ENCODE measurements at regions not wholly inside any gene's neighbourhood (a gene's known extent, or its start where the extent isn't known, plus 50 kb on each side); places are given as distances from the start of the nearest gene placed in this dataset.

GRCh38 chr4:182022909-182023308, 220.3 kb upstream of the TENM3 start:
- Mint-ChIP-seq H3K4me1 (ENCODE audit: unreplicated experiment) (peaks cover 36% of the 10 kb centered on the region), H3K27ac (ENCODE audit: unreplicated experiment) (peak overlapping the region; percentile 66), H3K36me3 (ENCODE audit: unreplicated experiment) (peaks cover 11% of the 10 kb centered on the region), H3K27me3 (ENCODE audit: unreplicated experiment) (no peaks in the 10 kb centered on the region), H3K4me3 (ENCODE audit: unreplicated experiment) (peak overlapping the region; percentile 31), H3K9me3 (ENCODE audit: unreplicated experiment) (peaks cover 25% of the 10 kb centered on the region)
- no peak for TF ChIP-seq CTCF (IDR thresholded peaks at IDR 0.05)
- DNase-seq (ENCODE audit: extremely low spot score, unreplicated experiment) = no peak

- Mint-ChIP-seq H3K9me3 (ENCODE audit: unreplicated experiment) (peaks cover 30% of the 10 kb centered on the region), H3K27me3 (ENCODE audit: unreplicated experiment) (no peaks in the 10 kb centered on the region), H3K4me1 (ENCODE audit: unreplicated experiment) (peaks cover 32% of the 10 kb centered on the region), H3K36me3 (ENCODE audit: unreplicated experiment) (peaks cover 11% of the 10 kb centered on the region), H3K4me3 (ENCODE audit: unreplicated experiment) (peak overlapping the region; percentile 31), H3K27ac (ENCODE audit: unreplicated experiment) (peak overlapping the region; percentile 66)
- no peak for DNase-seq (ENCODE audit: extremely low spot score, unreplicated experiment)
- TF ChIP-seq CTCF (IDR thresholded peaks at IDR 0.05) = no peak
Measured at GRCh38 chr4:182023469-182023868, 219.7 kb upstream of the TENM3 start.

- no peak for TF ChIP-seq CTCF (IDR thresholded peaks at IDR 0.05)
- no peak for DNase-seq (ENCODE audit: extremely low spot score, unreplicated experiment)
- H3K9me3 Mint-ChIP-seq (ENCODE audit: unreplicated experiment) = no peaks in the 10 kb centered on the region
- no peaks in the 10 kb centered on the region for H3K4me1 Mint-ChIP-seq (ENCODE audit: unreplicated experiment)
- no peak overlapping the region for H3K4me3 Mint-ChIP-seq (ENCODE audit: unreplicated experiment)
- no peak overlapping the region for H3K27ac Mint-ChIP-seq (ENCODE audit: unreplicated experiment)
- H3K36me3 Mint-ChIP-seq (ENCODE audit: unreplicated experiment) = peaks cover 6% of the 10 kb centered on the region
- no peaks in the 10 kb centered on the region for H3K27me3 Mint-ChIP-seq (ENCODE audit: unreplicated experiment)
Measured at GRCh38 chr4:182042945-182043344, 200.3 kb upstream of the TENM3 start.

GRCh38 chr4:182048871-182049270, 194.3 kb upstream of the TENM3 start:
- Mint-ChIP-seq H3K4me1 (ENCODE audit: unreplicated experiment) (no peaks in the 10 kb centered on the region), H3K36me3 (ENCODE audit: unreplicated experiment) (peaks cover 8% of the 10 kb centered on the region), H3K9me3 (ENCODE audit: unreplicated experiment) (no peaks in the 10 kb centered on the region), H3K4me3 (ENCODE audit: unreplicated experiment) (no peak overlapping the region), H3K27me3 (ENCODE audit: unreplicated experiment) (no peaks in the 10 kb centered on the region), H3K27ac (ENCODE audit: unreplicated experiment) (no peak overlapping the region)
- DNase-seq (ENCODE audit: extremely low spot score, unreplicated experiment) = no peak
- TF ChIP-seq CTCF (IDR thresholded peaks at IDR 0.05) = no peak

- TF ChIP-seq CTCF (IDR thresholded peaks at IDR 0.05) = no peak
- Mint-ChIP-seq H3K9me3 (ENCODE audit: unreplicated experiment) (no peaks in the 10 kb centered on the region), H3K4me3 (ENCODE audit: unreplicated experiment) (no peak overlapping the region), H3K27me3 (ENCODE audit: unreplicated experiment) (no peaks in the 10 kb centered on the region), H3K4me1 (ENCODE audit: unreplicated experiment) (peaks cover under 1% of the 10 kb centered on the region), H3K36me3 (ENCODE audit: unreplicated experiment) (peaks cover 2% of the 10 kb centered on the region), H3K27ac (ENCODE audit: unreplicated experiment) (no peak overlapping the region)
- no peak for DNase-seq (ENCODE audit: extremely low spot score, unreplicated experiment)
Measured at GRCh38 chr4:182056866-182057265, 186.3 kb upstream of the TENM3 start.

Data from osteocyte (in vitro differentiated cells).